CD14-positive monocyte (primary cell): ENCODE measurements at regions not wholly inside any gene's neighbourhood (a gene's known extent, or its start where the extent isn't known, plus 50 kb on each side); places are given as distances from the start of the nearest gene placed in this dataset.
A peak's percentile ranks its signal among the peaks of the same experiment; 100 is the strongest.

Experiments
- DNase-seq, 3 donors: peaks; one replicate each; pipeline ENCODE4 v3.0.0-alpha.2; 2011 to 2022
- H2AFZ ChIP-seq: 2 replicates; pipeline ENCODE4 v1.6.0; 2012; ENCODE audit warnings: mild to moderate bottlenecking, low read depth, low read length, inconsistent platforms; ENCODE audit not compliant: insufficient read depth, poor library complexity, severe bottlenecking
- H3K27ac ChIP-seq, 2 donors: 1 replicate in 1 of 2; 2 replicates in 1 of 2; pipeline ENCODE4 v1.5.1; 2012 to 2013; ENCODE audit warnings: low read length in 2 of 2, control low read depth in 1 of 2, inconsistent platforms in 1 of 2, low read depth in 1 of 2, mild to moderate bottlenecking in 1 of 2
- H3K27me3 ChIP-seq, 2 donors: one replicate each; pipeline versions ENCODE4 v1.6.0 to v1.6.1; 2011 to 2013; ENCODE audit warnings: low read length in 2 of 2; ENCODE audit not compliant: control insufficient read depth in 2 of 2, insufficient read depth in 2 of 2
- H3K36me3 ChIP-seq, 2 donors: replicated peaks in 1 of 2; 1 replicate in 1 of 2; 2 replicates in 1 of 2; pipeline versions ENCODE4 v1.5.1 to v1.6.1; 2012 to 2013; ENCODE audit warnings: low read length in 2 of 2, control low read depth in 1 of 2, inconsistent platforms in 1 of 2, mild to moderate bottlenecking in 1 of 2; ENCODE audit not compliant: insufficient read depth in 2 of 2, control insufficient read depth in 1 of 2
- H3K4me1 ChIP-seq, 2 donors: 1 replicate in 1 of 2; 2 replicates in 1 of 2; pipeline versions ENCODE4 v1.5.1 to v1.6.1; 2012 to 2013; ENCODE audit warnings: low read length in 2 of 2, control low read depth in 1 of 2, inconsistent platforms in 1 of 2, mild to moderate bottlenecking in 1 of 2, moderate library complexity in 1 of 2; ENCODE audit not compliant: insufficient read depth in 2 of 2, control insufficient read depth in 1 of 2
- H3K4me2 ChIP-seq: replicated peaks from 2 replicates; pipeline ENCODE3; 2012; ENCODE audit warnings: low read length, moderate library complexity, mild to moderate bottlenecking; ENCODE audit not compliant: poor library complexity, severe bottlenecking; ENCODE audit errors: extremely low read depth
- H3K4me3 ChIP-seq, 3 experiments: fragments of 200-600 bp in 1 of 3; sonication (generic) in 1 of 3; replicated peaks in 1 of 3; 1 replicate in 2 of 3; 2 replicates in 1 of 3; pipeline ENCODE4 v1.5.1; 2011 to 2013; ENCODE audit warnings: low read length in 3 of 3, mild to moderate bottlenecking in 3 of 3, control low read depth in 2 of 3, low read depth in 2 of 3, inconsistent platforms in 1 of 3, moderate library complexity in 1 of 3
- H3K79me2 ChIP-seq: 2 replicates; pipeline ENCODE4 v1.6.0; 2012; ENCODE audit warnings: mild to moderate bottlenecking, control low read depth, inconsistent platforms, low read length, moderate library complexity; ENCODE audit not compliant: insufficient read depth
- H3K9ac ChIP-seq: 2 replicates; pipeline ENCODE4 v1.6.0; 2017; ENCODE audit warnings: low read length, mild to moderate bottlenecking; ENCODE audit not compliant: insufficient read depth, poor library complexity, severe bottlenecking
- H3K9me3 ChIP-seq, 2 donors: replicated peaks in 1 of 2; 1 replicate in 1 of 2; 2 replicates in 1 of 2; pipeline versions ENCODE4 v1.5.1 to v1.6.1; 2012 to 2013; ENCODE audit warnings: low read length in 2 of 2, control low read depth in 1 of 2; ENCODE audit not compliant: control insufficient read depth in 1 of 2, insufficient read depth in 1 of 2
- H4K20me1 ChIP-seq: 2 replicates; pipeline ENCODE4 v1.6.0; 2012; ENCODE audit warnings: mild to moderate bottlenecking, low read length, control low read depth, moderate library complexity; ENCODE audit not compliant: insufficient read depth
- H3K27ac Mint-ChIP-seq, 7 donors: one replicate each; pipeline ENCODE4 v1.8.0; 2020; ENCODE audit warnings: mild to moderate bottlenecking in 7 of 7, mixed read lengths in 7 of 7, moderate library complexity in 6 of 7, inconsistent platforms in 2 of 7
- H3K27me3 Mint-ChIP-seq, 3 donors: one replicate each; pipeline ENCODE4 v1.8.0; 2021 to 2022; ENCODE audit warnings: low read depth in 3 of 3, mild to moderate bottlenecking in 3 of 3, mixed read lengths in 3 of 3, moderate library complexity in 3 of 3, inconsistent platforms in 1 of 3
- H3K36me3 Mint-ChIP-seq, 2 donors: one replicate each; pipeline ENCODE4 v1.8.0; 2020; ENCODE audit warnings: mixed read lengths in 2 of 2, inconsistent platforms in 1 of 2, mild to moderate bottlenecking in 1 of 2
- H3K4me1 Mint-ChIP-seq: one replicate; pipeline ENCODE4 v1.8.0; 2020; ENCODE audit warnings: mild to moderate bottlenecking, mixed read lengths
- H3K4me3 Mint-ChIP-seq, 2 donors: one replicate each; pipeline ENCODE4 v1.8.0; 2020; ENCODE audit warnings: mild to moderate bottlenecking in 2 of 2, mixed read lengths in 2 of 2, moderate library complexity in 1 of 2
- H3K9me3 Mint-ChIP-seq, 7 donors: one replicate each; pipeline ENCODE4 v1.8.0; 2020 to 2022; ENCODE audit warnings: mixed read lengths in 7 of 7, mild to moderate bottlenecking in 6 of 7, moderate library complexity in 6 of 7, inconsistent platforms in 2 of 7
- WGBS: methylation state at CpG from one replicate; pipeline ENCODE4 v1.1.5; 2013; ENCODE audit warnings: missing lambda C conversion rate; ENCODE audit not compliant: insufficient coverage; 5-methylcytosine and 5-hydroxymethylcytosine counted together
- intact Hi-C, 2 donors: fragments of 100-400 bp; cut with micrococcal nuclease; formaldehyde crosslinking; loops; one replicate each; pipeline versions ENCODE4 v1.15.0 to v1.15.1; 2023
- TF ChIP-seq, protein P1 (sequence below): fragments of 200-600 bp; IDR thresholded peaks from one replicate; pipeline ENCODE4 v1.8.0; 2022; ENCODE audit warnings: antibody characterized with exemption, mild to moderate bottlenecking

DNA sequence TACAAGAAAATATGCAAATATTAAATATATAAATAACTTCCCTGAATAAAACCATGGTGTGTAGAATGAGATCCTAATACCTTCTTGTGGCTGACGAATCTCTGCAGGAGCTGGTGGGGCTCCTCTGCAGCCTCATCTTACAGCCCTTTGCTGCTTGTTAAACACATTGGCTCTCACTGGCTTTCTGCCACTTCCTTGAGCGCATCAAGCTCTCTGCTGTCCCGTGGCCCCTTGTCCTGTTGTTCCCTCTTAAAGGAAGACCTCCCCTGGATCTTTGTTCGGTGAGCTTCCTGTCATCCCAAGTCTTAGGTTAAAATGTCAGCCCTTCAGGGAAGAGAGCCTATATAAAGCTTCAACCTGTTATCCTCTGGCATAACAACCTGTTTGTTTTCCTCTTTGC, 519.6 kb downstream of the DOK5 start:
- no peaks in the 10 kb centered on the region for H4K20me1 ChIP-seq
- TF ChIP-seq, protein P1, sequence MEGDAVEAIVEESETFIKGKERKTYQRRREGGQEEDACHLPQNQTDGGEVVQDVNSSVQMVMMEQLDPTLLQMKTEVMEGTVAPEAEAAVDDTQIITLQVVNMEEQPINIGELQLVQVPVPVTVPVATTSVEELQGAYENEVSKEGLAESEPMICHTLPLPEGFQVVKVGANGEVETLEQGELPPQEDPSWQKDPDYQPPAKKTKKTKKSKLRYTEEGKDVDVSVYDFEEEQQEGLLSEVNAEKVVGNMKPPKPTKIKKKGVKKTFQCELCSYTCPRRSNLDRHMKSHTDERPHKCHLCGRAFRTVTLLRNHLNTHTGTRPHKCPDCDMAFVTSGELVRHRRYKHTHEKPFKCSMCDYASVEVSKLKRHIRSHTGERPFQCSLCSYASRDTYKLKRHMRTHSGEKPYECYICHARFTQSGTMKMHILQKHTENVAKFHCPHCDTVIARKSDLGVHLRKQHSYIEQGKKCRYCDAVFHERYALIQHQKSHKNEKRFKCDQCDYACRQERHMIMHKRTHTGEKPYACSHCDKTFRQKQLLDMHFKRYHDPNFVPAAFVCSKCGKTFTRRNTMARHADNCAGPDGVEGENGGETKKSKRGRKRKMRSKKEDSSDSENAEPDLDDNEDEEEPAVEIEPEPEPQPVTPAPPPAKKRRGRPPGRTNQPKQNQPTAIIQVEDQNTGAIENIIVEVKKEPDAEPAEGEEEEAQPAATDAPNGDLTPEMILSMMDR, result no peak
- H3K9me3 ChIP-seq, result no peaks in the 10 kb centered on the region
- H3K79me2 ChIP-seq, result no peaks in the 10 kb centered on the region
- no peak overlapping the region for H3K4me3 ChIP-seq
- H3K4me1 ChIP-seq, result no peaks in the 10 kb centered on the region
- H3K36me3 ChIP-seq, result no peaks in the 10 kb centered on the region
- Mint-ChIP-seq H3K27me3 (no peaks in the 10 kb centered on the region), H3K27ac (peak overlapping the region in 1 of 7 donors; percentile 36), H3K36me3 (no peaks in the 10 kb centered on the region), H3K4me1 (no peaks in the 10 kb centered on the region), H3K4me3 (no peak overlapping the region), H3K9me3 (peaks cover 0 to 11% (median 0%) of the 10 kb centered on the region in 7 donors)
- H3K9ac ChIP-seq, result no peak overlapping the region
- H3K27ac ChIP-seq, result no peak overlapping the region
- H2AFZ ChIP-seq, result no peak overlapping the region
- no peaks in the 10 kb centered on the region for H3K27me3 ChIP-seq
- no peak overlapping the region for H3K4me2 ChIP-seq
- WGBS, result 54% methylated on average over 3 of the region's 4 CpGs
- no peak for DNase-seq
- intact Hi-C loops, result no loop called here

- no peak overlapping the region for H3K9ac ChIP-seq
- DNase-seq, result no peak
- no peaks in the 10 kb centered on the region for H3K36me3 ChIP-seq
- no peak overlapping the region for H3K4me3 Mint-ChIP-seq
- H3K27ac ChIP-seq, result no peak overlapping the region
- no peak overlapping the region for H3K27ac Mint-ChIP-seq
- no peaks in the 10 kb centered on the region for H3K27me3 ChIP-seq
- no peak overlapping the region for H2AFZ ChIP-seq
- no peaks in the 10 kb centered on the region for H3K36me3 Mint-ChIP-seq
- intact Hi-C loops, result no loop called here
- WGBS, result no CpG with 5 or more reads among the region's 7 CpGs
- no peaks in the 10 kb centered on the region for H3K4me1 Mint-ChIP-seq
- H3K4me2 ChIP-seq, result no peak overlapping the region
- H3K4me3 ChIP-seq, result no peak overlapping the region
- no peaks in the 10 kb centered on the region for H3K79me2 ChIP-seq
- no peaks in the 10 kb centered on the region for H4K20me1 ChIP-seq
- peaks cover 0 to 2% (median 0%) of the 10 kb centered on the region in 3 donors for H3K27me3 Mint-ChIP-seq
- peaks cover 0 to 6% (median 0%) of the 10 kb centered on the region in 7 donors for H3K9me3 Mint-ChIP-seq
- H3K9me3 ChIP-seq, result no peaks in the 10 kb centered on the region
- H3K4me1 ChIP-seq, result no peaks in the 10 kb centered on the region
- TF ChIP-seq, protein P1, result no peak
Observed at GRCh38 chr20:54985091-54985490, 509.7 kb downstream of the DOK5 start.
